PC-9 (cell line): ENCODE measurements at regions not wholly inside any gene's neighbourhood (a gene's known extent, or its start where the extent isn't known, plus 50 kb on each side); places are given as distances from the start of the nearest gene placed in this dataset.
A peak's percentile ranks its signal among the peaks of the same experiment; 100 is the strongest.

ENCODE experiments used
- BruUV-seq: library from RNA; stranded (reverse); fragments of 400-500 nt; replicated peaks from 2 replicates; lab custom pipeline; 2021; lab: Mats Ljungman, UMichigan
- CTCF ChIA-PET: fragments of 300-600 bp; sonication (Branson Sonifier 250); formaldehyde crosslinking; loops from one replicate; lab custom pipeline; 2022; ENCODE audit warnings: antibody characterized with exemption; lab: Charles Lee
- POLR2A ChIA-PET: fragments of 300-600 bp; sonication (Branson Sonifier 250); formaldehyde crosslinking; loops from one replicate; lab custom pipeline; 2022; ENCODE audit warnings: antibody characterized with exemption; ENCODE audit not compliant: unreplicated experiment; lab: Charles Lee
- DNase-seq, 2 experiments: peaks; one replicate each; pipeline versions ENCODE4 v3.0.0 to v3.0.0-alpha.2; 2015 to 2022; ENCODE audit warnings: mixed read lengths in 1 of 2
- H2AFZ ChIP-seq: fragments of 200-600 bp; sonication (generic); 2 replicates; pipeline ENCODE4 v1.8.1; 2017; ENCODE audit warnings: antibody characterized with exemption
- H3F3A ChIP-seq: fragments of 200-600 bp; sonication (generic); 2 replicates; pipeline ENCODE4 v1.8.1; 2017; ENCODE audit warnings: antibody characterized with exemption, mild to moderate bottlenecking, low read depth; ENCODE audit not compliant: insufficient read depth
- H3K27ac ChIP-seq: fragments of 200-600 bp; sonication (generic); 2 replicates; pipeline ENCODE4 v1.6.1; 2016; ENCODE audit warnings: mixed run types
- H3K27me3 ChIP-seq: fragments of 200-600 bp; sonication (generic); 2 replicates; pipeline ENCODE4 v1.6.1; 2016; ENCODE audit warnings: low read depth, mixed run types; ENCODE audit not compliant: insufficient read depth
- H3K36me3 ChIP-seq: fragments of 200-600 bp; sonication (generic); 2 replicates; pipeline ENCODE4 v1.6.1; 2016; ENCODE audit warnings: low read depth, mixed run types
- H3K4me1 ChIP-seq: fragments of 200-600 bp; sonication (generic); replicated peaks from 2 replicates; pipeline ENCODE4 v1.6.1; 2016; ENCODE audit warnings: mixed run types; ENCODE audit not compliant: insufficient read depth
- H3K4me2 ChIP-seq: fragments of 200-600 bp; sonication (generic); 2 replicates; pipeline ENCODE4 v1.6.1; 2017; ENCODE audit warnings: mixed run types
- H3K4me3 ChIP-seq: fragments of 200-600 bp; sonication (generic); 2 replicates; pipeline ENCODE4 v1.6.1; 2016; ENCODE audit warnings: mixed run types
- H3K79me2 ChIP-seq: fragments of 200-600 bp; sonication (generic); 2 replicates; pipeline ENCODE4 v1.6.1; 2017; ENCODE audit warnings: low read depth, mixed run types
- H3K9me2 ChIP-seq: fragments of 200-600 bp; sonication (generic); 2 replicates; pipeline ENCODE4 v1.8.1; 2017; ENCODE audit warnings: mild to moderate bottlenecking; ENCODE audit not compliant: insufficient read depth
- H3K9me3 ChIP-seq: fragments of 200-600 bp; sonication (generic); 2 replicates; pipeline ENCODE4 v1.8.1; 2016; ENCODE audit warnings: low read depth; ENCODE audit not compliant: insufficient read depth
- H4K20me1 ChIP-seq: fragments of 200-600 bp; sonication (generic); 2 replicates; pipeline ENCODE4 v1.8.1; 2017; ENCODE audit not compliant: insufficient read depth
- EZH2 ChIP-seq: fragments of 200-600 bp; sonication (generic); IDR thresholded peaks from 2 replicates; pipeline ENCODE4 v1.8.0; 2017; ENCODE audit warnings: antibody characterized with exemption, low read depth
- intact Hi-C: fragments of 100-400 bp; cut with micrococcal nuclease; formaldehyde crosslinking; loops from one replicate; pipeline ENCODE4 v1.10.0; 2022; ENCODE audit not compliant: unreplicated experiment
- TF ChIP-seq, protein P1 (sequence below): fragments of 200-600 bp; sonication (generic); conservative IDR thresholded peaks from 2 replicates; pipeline ENCODE4 v1.6.1; 2017; ENCODE audit warnings: mixed run types, antibody characterized with exemption, mild to moderate bottlenecking, moderate library complexity

DNA sequence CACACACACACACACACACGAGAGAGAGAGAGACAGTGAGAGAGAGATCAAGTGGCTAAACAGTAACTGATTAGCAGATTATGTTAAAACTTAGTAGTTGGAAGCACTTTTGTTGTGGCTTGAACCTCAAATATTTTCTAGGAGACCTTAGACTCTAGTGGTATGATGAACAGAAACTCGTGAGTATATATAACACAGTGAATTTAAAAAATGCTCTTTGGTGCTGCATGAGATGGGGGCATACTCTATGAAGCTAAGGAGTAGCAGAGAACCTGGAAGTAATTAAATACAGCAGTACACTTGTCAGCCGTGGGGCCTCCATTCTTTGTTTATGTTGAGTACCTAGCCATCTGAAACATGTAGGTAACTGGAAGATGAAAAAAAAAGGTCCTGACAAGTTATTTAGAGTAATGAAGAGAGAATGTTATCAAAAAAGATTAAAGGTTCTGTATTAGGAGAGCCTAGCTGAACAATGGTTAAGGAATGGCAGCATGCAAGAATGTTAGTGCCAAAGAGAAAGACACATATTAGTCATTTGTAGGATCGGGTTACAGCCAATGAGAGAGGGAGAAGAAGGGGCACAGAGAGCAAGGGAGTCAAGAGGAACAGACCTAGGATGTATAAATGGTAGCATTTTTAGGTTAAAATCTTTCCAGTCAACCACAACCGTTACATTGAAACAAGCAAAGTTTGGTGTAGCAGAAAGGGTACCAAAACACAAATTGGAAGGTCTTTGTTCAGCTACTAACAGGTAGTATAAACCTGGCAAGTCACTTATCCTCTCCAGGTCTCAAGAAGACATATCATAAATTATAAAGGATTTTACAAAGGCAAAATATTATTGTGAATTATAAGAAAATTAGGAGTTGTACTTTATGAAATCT is 316.7 kb upstream of the DIPK2B start:
- DNase-seq: peak; percentile 7 to 55
- H3K4me2 ChIP-seq: no peak overlapping the region
- H3K79me2 ChIP-seq: no peaks in the 10 kb centered on the region
- intact Hi-C loops: loop anchor here (5.0 kb wide), 3 partner anchors 195 to 745 kb away; no protein-coding TSS in a partner anchor
- POLR2A ChIA-PET: no interaction called here
- no peak for TF ChIP-seq EZH2
- TF ChIP-seq, protein P1, sequence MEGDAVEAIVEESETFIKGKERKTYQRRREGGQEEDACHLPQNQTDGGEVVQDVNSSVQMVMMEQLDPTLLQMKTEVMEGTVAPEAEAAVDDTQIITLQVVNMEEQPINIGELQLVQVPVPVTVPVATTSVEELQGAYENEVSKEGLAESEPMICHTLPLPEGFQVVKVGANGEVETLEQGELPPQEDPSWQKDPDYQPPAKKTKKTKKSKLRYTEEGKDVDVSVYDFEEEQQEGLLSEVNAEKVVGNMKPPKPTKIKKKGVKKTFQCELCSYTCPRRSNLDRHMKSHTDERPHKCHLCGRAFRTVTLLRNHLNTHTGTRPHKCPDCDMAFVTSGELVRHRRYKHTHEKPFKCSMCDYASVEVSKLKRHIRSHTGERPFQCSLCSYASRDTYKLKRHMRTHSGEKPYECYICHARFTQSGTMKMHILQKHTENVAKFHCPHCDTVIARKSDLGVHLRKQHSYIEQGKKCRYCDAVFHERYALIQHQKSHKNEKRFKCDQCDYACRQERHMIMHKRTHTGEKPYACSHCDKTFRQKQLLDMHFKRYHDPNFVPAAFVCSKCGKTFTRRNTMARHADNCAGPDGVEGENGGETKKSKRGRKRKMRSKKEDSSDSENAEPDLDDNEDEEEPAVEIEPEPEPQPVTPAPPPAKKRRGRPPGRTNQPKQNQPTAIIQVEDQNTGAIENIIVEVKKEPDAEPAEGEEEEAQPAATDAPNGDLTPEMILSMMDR: no peak
- no peak overlapping the region for H2AFZ ChIP-seq
- peak overlapping the region; percentile 46 for H3K27ac ChIP-seq
- H3K9me2 ChIP-seq: no peaks in the 10 kb centered on the region
- no peaks in the 10 kb centered on the region for H3K36me3 ChIP-seq
- H3F3A ChIP-seq: no peaks in the 10 kb centered on the region
- no peaks in the 10 kb centered on the region for H4K20me1 ChIP-seq
- CTCF ChIA-PET: no interaction called here
- no peak overlapping the region for H3K4me3 ChIP-seq
- H3K27me3 ChIP-seq: no peaks in the 10 kb centered on the region
- no peaks in the 10 kb centered on the region for H3K9me3 ChIP-seq
- TSS peak; percentile 36 for BruUV-seq
- peaks cover 11% of the 10 kb centered on the region for H3K4me1 ChIP-seq

DNA sequence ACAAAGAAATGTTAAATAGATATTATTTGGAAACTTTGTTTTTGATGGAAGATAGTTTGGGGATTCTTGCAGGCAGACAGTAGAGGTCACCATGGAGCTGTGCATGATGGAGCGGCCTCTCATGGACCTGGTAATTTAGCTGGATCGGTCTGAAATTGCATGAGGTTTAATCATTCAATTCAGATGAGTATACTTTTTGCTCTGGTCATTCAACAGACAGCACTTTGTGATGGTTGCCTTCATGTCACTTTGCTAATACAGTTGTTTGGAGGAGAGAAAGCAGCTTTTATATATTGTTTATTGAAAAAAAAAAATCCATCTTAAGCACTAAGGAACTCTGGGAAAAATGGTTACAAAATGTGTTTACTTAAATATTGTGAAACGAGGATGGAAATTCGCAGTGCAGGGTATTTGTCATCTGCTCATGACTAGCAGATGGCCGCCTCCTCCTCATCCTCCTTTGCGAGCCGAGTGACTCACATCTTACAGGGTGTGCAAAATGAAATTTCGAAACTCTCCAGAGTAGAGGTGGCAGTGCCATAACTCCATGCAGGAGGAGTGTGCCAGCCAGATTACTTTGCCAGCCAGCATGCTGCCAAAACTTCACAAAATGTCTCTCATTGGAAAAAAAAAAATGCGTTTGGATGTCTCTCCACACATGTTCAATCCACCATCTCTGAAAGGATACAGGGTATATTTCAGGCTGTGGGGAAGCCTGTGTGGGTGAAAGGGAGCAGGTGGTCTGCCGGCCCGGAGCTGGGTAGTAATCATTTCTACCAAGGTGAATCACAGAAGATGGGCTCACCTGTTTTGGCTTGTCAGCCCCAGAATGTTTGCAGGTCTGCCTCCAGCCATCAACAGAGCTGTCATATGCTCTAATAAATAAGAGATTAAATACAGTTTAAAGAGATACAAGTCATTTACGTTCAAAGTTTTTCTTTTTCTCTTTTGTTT is 314.9 kb upstream of the DIPK2B start:
- Histone ChIP-seq H2AFZ (no peak overlapping the region), H3K4me3 (peak overlapping the region; percentile 19; the same call in 1 of the 2 replicates), H4K20me1 (no peaks in the 10 kb centered on the region), H3K4me1 (peaks cover 11% of the 10 kb centered on the region), H3F3A (no peaks in the 10 kb centered on the region), H3K27me3 (no peaks in the 10 kb centered on the region), H3K36me3 (no peaks in the 10 kb centered on the region), H3K4me2 (peak overlapping the region; percentile 57), H3K79me2 (no peaks in the 10 kb centered on the region), H3K27ac (peak overlapping the region; percentile 87), H3K9me3 (no peaks in the 10 kb centered on the region), H3K9me2 (no peaks in the 10 kb centered on the region)
- ChIA-PET CTCF (interaction anchor here (0.6 to 1.0 kb wide), 2 partner anchors 286 to 745 kb away, joined by 3 to 4 read pairs; no protein-coding TSS in a partner anchor), POLR2A (interaction anchor here (0.5 kb wide), 1 partner anchor 893 kb away, joined by 4 read pairs; no protein-coding TSS in a partner anchor)
- TSS peak; percentile 77 for BruUV-seq
- peak; percentile 46 to 86 for DNase-seq
- intact Hi-C loops: loop anchor here (1.0 to 5.0 kb wide), 6 partner anchors 193 to 861 kb away; no protein-coding TSS in a partner anchor
- TF ChIP-seq EZH2: no peak
- TF ChIP-seq, protein P1: peak; percentile 59

DNA sequence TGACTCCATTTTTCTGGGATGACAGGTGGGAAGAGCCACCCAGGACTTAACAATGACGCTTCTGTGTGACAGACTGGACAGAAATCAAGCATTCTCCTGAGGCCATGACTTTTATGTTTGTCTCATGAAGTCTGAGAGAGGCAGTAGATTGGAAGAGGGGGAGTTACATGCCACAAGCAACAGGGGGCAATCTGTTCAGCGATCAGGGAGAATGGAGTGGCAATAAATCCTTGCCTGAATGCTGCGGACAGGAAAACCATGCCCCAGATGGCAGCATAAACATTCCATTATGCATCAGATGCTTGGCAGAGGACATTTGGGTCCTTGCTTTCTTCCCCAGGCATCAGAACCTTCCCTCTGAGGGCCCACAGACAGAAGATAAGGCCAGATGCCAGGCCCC is 312.4 kb upstream of the DIPK2B start:
- CTCF ChIA-PET: no interaction called here
- intact Hi-C loops: no loop called here

More for the DNA sequence above, 312.4 kb upstream of the DIPK2B start:
- no peaks in the 10 kb centered on the region for H3K9me3 ChIP-seq
- no peak overlapping the region for H3K4me2 ChIP-seq
- BruUV-seq: no TSS peak
- H3K4me3 ChIP-seq: no peak overlapping the region
- no peaks in the 10 kb centered on the region for H3K79me2 ChIP-seq
- POLR2A ChIA-PET: no interaction called here
- H4K20me1 ChIP-seq: no peaks in the 10 kb centered on the region
- H3K9me2 ChIP-seq: no peaks in the 10 kb centered on the region
- TF ChIP-seq, protein P1: no peak
- TF ChIP-seq EZH2: no peak
- H3K27ac ChIP-seq: no peak overlapping the region
- no peaks in the 10 kb centered on the region for H3K36me3 ChIP-seq
- no peak overlapping the region for H2AFZ ChIP-seq
- no peaks in the 10 kb centered on the region for H3F3A ChIP-seq
- H3K4me1 ChIP-seq: peaks cover 11% of the 10 kb centered on the region
- H3K27me3 ChIP-seq: no peaks in the 10 kb centered on the region
- no peak for DNase-seq
